Thyroid gland (tissue), 4 donors: ENCODE measurements at regions not wholly inside any gene's neighbourhood (a gene's known extent, or its start where the extent isn't known, plus 50 kb on each side); places are given as distances from the start of the nearest gene placed in this dataset.

Experiments used
- CTCF ChIP-seq, 6 experiments: fragments of 200-600 bp in 3 of 6; fragments of 450-650 bp in 3 of 6; sonication (generic) in 3 of 6; IDR thresholded peaks; one replicate each; pipeline ENCODE4 v1.5.1; 2016 to 2019; ENCODE audit warnings: antibody characterized with exemption in 6 of 6, mild to moderate bottlenecking in 2 of 6, inconsistent platforms in 1 of 6, moderate library complexity in 1 of 6
- POLR2A ChIP-seq, 2 donors: fragments of 450-650 bp; IDR thresholded peaks; one replicate each; pipeline ENCODE4 v1.6.1; 2017; ENCODE audit warnings: antibody characterized with exemption in 2 of 2, mild to moderate bottlenecking in 2 of 2, moderate library complexity in 1 of 2

GRCh38 chr5:153402550-153402949, 87.9 kb upstream of the GRIA1 start:
- TF ChIP-seq CTCF (IDR thresholded peaks at IDR 0.05) = no peak
- TF ChIP-seq POLR2A (IDR thresholded peaks at IDR 0.05) = no peak
